NCI-H748 treated with DMSO at 0.1 percent for 48 hours (cell line): ENCODE measurements at regions not wholly inside any gene's neighbourhood (a gene's known extent, or its start where the extent isn't known, plus 50 kb on each side); places are given as distances from the start of the nearest gene placed in this dataset.

Experiments used
- DNase-seq: peaks from one replicate; lab custom pipeline; 2025; lab: John Stamatoyannopoulos, UW

DNA sequence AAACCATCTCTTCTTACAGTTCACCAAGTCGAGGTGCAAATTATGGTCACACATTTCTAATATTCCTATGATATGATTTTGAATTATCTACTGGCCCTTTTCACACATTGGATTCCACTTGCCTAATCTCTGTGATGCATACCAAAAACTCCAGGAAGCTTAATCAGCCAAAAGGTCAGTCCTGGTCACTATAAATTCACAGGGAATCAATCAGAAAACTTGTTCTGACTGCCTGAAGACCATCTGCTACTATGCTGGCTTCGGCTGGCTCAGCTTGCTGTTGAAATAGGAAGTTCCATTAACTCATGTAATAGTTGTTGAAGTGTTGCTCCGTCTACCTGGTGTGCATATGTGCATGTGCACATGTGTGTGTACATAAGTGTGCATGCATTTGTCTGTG is 142.8 kb upstream of the FLRT2 start:
- no peak for DNase-seq

DNA sequence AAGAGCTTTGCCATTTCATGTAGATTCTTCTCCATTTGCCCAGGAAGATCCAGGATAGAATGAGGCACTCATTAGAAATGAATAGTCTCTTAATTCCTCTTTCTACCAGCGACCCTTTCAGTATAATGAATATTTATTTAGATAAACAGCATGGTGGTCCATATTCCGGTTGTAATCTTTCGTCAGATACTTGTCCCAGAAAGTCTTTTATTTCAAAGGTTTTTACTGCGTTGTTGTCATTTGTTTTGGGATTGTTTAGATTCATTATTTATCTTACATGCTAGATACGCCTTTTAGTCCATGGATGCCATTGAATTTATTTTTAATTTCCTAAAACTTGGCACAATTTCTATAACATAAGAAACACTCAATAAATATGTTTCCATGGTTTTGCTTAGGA is 139.7 kb upstream of the FLRT2 start:
- no peak for DNase-seq

DNA sequence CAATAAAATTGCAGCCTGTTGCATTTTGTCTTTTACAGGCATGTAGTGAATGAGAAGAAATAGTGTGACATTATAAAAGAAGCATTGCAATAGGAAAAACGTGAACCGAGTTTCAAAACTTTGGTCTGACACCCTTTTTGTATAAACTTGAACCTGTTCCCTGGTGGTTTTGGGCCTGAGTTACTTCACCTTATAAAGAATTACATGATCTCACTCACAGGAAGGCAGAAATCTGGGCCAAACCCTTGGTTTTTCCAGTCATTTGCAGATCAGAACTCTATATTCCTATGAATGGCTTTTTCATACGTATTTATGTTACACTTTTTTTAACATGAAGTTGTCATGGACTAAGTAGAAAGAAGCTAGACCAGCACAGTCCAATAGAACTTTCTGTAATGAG is 138.5 kb upstream of the FLRT2 start:
- no peak for DNase-seq

DNA sequence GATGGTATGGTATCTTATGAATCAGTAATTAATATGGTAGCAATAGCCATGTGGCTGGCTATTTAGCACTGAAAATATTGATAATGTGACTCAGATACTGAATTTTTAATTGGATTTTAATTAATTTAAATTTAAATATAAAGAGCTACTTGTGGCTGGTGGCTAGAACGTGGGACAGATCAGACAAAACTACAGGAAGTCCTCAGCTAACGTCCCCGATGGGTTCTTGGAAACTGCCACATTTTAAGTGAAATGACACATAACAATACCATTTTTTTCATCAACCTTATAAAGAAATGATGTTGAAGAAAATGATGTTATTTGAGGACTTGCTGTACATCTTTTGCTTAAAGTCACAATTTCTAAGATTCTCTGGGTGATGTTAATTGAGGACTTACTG is 138.1 kb upstream of the FLRT2 start:
- DNase-seq, result no peak

DNA sequence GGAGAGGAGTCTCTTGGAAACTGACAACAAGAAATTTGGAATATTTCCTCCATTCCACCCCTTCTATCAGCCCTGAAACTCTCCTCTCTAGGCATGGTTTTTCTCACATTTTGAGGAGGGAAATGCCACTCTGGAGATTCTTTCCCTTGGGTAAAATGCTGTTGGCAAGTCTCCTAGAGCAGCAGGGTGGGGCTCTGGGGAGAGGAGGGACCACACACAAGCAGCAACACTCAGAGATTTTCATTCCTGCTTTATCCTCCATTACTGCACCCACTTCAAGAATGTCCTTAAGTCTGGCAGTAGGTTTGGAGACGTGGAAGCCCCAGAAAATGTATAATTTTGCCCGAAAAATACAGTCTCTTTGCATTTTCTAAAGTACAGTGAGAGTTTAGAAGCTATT is 130.8 kb upstream of the FLRT2 start:
- DNase-seq, result no peak

DNA sequence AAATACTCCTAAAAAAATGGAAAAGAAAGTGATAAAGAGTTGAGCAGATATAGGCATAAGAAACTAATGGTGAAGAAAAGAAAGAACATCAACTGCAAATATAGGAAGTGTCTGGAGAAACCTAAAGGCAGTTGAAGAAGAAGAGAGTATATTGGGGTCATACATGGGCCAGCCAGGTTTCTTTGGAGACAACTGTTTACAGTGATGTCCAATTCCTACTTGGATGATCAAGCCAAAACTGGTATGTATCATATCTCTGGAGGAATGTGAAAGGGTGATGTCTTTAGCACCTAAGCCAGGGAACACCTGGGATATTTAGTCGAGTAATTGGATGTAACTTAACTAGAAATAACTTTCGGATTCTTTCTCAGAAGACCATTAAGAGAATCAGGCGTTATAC is 129.3 kb upstream of the FLRT2 start:
- no peak for DNase-seq

DNA sequence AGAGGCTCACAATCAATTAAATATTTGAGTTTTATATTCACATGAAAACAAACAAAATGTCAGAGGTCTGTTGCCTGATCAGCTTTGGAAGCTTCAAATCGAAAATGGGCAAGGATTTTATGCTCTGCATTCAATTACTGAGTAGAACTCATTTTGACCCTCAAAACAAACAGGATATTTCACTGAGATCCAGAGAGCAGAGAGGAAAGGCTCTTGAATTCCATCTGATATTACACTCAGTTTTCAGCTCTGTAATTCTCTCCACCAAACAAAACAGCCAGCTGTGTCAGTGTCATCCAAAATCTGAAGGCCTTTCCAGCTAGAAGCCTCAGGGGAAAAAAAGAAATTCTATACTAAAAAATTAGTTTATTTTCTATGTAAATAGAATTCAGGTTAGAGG is 128.6 kb upstream of the FLRT2 start:
- no peak for DNase-seq

DNA sequence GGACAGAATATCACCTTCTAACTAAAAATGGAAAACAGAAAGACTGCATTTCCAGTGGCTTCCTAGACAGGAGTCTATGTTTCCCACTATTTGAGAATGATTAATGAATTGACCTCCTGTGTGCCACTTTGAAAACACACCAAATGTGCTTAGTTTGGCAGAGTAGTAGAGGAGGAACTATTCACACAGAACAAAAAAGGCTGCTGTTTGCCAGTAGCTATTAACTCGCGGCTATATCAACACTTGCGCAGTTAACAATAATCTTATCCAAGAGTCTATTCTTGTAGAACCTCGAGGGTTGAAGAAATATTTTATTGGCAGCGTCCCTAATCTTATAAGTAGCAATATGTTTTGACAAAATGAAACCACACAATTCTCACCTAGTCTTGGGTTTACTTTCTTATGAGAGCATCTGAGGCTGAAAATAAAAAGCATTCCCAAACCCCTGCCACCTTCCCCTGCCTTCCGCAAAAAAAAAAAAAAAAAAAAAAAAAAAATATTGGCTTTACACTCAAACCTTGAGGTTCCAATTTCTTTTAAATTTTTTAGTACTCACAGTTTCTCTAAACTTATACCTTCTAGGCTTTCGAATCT is 127.3 kb upstream of the FLRT2 start:
- DNase-seq, result peak; percentile 32

DNA sequence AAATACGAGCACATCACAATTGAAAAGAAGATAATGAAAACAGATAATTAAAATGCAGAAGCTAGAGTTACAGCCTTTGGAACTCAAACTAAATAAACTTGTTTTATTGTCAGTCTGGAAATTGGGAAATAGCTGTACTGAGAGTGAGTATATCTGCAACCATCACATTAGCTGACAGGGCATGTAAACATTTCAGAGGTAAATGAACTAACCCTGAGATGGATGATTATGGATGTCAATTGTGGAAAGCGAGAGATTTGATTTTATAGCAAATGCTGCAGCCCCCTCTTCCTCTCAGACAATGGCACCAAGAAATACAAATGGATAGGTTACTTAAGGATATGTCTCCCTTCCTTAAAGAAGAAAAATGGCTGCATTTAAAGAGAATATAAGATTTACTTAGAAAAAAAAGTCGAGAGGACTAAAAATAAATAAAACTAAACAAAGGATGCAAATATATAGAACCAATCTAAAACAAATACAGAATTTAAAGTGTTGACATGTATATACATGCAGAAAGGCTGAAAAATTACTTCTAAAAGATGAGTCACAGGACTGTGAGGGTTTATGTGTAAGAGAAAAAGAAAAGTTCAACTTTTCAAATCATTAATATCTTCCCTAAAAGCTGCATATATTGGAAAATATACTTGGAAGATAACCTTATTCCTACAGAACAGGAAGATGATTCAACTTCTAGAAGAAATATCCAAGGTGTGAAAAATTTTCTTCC is 120.3 kb upstream of the FLRT2 start:
- DNase-seq, result no peak

DNA sequence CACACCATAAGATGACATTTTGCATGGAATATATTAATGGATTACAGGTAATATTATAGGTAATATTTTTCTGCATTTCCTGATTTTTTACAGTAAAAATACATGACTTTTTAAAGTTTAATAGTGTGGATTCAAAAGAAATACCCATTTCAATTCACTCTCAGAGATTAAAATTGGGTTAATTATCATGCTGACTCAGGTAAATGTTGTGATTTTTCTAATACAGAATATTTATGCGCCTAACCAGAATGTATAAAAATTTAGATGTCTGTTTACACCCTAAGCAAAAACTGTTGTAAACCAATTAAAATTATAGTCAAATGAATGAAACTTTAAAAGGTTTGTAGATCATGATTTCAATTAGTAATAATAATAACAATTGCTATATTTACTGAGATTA is 117.2 kb upstream of the FLRT2 start:
- no peak for DNase-seq

DNA sequence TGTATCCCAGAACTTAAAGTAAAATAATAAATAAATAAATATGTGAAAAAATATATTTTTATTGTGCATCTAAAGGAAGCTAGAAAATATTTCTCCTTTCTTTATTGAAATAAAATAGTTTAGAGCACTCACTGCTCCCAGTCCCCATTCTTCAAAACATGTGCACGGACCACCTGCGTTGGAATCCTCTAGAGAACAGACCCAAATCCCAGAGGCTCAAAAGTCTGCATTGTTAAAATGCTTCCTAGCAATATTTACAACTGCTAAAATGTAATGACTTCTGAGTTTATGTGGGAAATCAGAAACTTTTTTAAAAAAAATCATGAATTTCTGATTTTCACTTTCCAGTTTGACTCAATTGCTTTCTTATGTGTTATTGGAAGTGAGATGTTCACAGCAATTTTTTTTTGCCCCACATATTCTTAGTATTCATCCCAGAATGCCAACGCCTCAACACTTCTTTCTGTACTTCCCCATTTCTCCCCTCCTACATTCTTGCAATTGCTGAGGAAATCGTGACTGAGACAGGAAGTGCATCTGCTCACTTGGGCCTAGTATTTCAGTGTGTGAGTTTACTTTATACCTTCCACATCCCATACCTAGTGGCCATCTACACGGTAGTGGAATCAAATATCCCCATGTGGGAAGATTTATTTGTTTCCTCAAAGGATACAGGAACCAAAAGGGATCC is 116.0 kb upstream of the FLRT2 start:
- no peak for DNase-seq

DNA sequence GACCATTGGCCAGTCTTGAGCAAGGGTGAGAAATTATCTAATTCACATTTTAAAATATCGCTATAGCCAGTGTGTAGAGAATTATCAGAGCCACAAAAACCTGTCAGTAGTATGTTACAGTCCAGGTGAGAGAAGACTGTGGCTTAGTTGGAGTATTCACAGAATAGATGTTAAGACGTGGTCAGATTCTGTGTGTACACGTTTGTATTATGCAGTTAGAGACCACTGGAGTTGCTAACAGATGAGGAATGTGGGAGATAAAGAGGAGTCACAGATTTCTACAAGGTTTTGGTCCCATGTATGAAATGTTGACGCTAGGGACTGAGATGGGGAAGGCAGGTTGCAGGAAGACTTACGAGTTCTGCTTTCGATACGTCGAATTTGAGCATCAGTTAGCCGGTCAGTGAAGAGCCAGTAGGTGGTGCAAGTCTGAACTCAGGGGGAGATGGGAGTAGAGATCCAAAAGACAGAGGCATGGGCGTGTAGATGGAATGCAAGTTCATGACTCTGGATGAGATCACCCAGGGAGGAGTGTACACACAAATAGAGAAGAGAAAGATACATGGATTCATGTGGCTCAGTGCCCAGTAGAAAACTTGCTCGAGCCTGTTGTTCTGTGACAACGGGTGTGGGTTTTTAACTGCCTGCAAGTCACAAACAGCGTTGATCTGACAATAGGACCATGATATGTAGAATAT is 114.8 kb upstream of the FLRT2 start:
- DNase-seq, result peak; percentile 23

DNA sequence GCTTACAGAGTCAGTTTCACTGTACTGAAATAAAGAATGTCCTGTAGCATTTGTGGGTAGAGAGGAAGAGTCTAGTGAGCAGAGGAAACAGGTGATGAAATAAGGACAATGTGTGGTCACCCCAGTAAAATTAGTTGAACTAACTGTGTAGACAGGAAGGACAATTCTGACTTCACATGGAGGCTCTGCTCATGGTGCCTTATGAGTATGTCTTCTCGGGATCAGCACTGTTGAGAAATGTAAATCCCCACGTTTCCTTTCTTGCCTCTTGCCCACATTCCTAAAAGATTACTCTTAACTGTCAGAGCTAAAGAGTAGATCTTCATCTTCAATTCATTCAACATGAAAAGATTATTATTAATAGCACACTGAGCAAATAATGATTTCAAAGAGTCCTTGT is 113.2 kb upstream of the FLRT2 start:
- no peak for DNase-seq

DNA sequence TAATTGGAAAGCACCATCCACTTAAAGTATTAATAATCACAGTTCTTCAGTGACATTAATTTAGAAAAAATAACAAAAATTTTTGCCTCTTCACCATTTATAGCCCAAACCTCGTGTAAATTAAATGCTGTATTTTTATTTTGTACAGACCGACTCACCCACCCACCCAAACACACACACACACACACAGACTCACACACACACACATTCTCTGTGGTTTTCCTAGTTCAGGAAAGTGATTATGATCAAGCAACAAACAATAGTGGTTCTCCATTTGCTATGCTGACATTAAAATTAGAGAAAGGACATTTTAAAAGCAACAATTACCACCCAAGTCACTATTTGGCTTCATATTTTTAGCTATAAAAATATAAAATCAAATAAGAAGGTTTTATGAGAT is 112.5 kb upstream of the FLRT2 start:
- no peak for DNase-seq

DNA sequence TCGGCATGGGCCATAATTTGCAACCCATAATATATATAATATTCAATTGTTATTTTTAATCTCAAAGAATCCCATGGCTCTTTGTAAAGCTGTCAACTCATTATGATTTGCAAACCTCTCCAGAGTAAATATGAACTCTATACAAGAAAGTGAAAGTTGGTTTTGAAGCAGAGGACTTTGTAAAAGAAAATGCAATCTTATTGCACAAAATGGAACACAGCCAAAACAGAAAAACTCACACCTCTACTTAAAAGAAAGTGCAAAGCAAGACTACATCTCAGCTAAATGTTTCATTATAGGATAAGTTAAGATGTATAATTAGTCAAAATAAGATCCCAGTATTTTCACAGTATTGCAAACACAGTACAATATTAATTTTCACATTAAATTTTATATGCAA is 111.2 kb upstream of the FLRT2 start:
- DNase-seq, result no peak

DNA sequence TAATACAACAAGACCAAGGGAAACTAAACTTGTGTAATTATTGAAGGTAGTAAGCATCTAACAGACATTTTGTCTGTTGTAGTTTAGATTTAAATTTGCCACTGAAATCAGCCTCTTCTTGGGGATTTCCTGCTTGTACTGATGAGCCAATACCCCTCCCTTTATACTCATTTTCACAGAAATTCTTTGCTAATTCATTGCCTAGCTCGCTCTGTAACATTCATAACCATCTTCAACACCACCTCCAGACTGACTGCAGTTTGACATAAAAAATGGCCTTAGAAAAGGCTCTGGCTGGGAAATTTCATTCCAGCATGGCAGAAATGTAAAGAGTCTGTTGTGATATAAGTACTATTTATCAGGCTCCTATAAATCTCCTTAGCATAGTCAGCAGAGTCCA is 109.7 kb upstream of the FLRT2 start:
- DNase-seq, result no peak

DNA sequence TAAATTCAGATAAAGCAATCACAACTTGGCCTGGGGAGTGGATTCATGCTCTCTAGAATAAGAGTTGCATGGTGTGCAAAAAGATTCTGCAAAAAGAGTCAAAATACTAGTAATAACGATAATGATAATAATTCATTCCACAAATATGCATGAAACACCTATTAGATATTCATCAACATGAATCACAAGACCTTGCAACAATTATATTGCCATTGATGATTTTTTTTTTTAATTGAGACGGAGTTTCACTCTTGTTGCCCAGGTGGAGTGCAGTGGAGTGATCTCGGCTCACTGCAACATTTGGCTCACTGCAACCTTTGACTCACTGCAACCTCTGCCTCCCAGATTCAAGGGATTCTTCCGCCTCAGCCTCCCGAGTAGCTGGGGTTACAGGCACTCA is 109.2 kb upstream of the FLRT2 start:
- no peak for DNase-seq

DNA sequence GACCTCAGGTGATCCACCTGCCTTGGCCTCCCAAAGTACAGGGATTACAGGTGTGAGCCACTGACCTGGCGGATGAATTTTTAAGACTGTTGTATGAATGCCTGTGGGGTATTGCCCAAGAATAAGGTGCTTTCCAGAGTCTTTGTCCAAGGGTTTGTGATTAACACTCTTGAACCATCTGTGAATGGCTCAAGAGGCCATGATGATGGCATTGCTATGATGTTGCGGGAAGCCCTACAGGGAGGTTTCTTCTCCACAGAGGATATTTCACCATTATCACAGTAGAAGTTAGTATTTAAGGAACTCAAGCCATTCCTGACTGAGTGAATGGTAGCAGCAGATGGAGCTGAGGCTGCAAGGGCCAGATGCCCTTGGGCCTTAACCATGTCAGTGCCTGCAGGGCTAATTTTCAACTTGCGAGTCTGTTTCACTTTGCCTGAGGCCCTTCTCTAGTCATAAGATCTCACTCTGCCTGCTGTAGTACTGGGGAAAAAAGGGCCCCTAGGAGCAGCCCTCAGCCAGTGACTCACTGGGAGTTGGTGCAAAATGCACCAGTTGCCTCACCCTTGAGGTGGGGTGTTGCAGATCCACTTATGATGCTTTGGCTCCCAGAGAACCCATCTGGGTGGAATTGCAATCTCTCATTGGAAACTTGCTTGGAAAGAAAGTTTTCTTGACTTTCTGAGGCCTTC is 108.6 kb upstream of the FLRT2 start:
- DNase-seq, result no peak

DNA sequence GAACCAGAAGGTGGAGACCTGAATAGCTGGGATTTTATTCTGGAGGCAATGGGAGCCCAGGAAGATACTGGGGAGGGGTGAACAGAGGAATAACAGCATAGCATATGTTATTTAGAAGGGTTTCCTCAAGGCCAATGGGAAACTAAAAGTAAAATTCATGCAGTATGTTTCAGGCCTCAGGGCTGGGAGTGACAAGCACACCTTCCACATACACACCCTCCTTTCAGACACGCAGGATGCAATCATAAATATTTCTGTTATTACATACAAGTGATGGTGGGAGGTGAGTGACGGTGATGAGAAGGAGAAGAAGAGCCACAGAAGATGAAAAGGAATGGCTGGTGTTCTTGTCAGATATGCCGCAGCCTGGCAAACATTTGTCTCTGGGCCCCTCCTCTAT is 106.1 kb upstream of the FLRT2 start:
- no peak for DNase-seq

DNA sequence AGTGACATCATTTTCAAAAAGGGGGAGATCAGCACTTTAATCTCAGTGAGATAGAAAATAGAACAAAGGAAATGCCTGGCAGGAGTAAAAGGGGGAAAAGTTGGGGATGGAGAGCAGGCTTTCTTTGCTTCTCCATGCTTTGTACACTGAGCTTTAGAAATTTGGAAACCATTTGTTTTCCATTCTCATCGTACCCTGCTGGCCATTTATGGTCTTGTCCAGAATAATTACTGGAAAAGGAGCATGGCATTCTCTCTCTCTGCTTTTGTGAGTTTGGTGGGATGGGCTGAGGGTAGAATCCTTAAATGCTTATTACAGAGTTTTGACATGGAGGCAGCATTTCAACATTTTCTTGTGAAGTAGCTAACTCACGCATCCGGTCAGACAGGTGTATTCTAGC is 104.4 kb upstream of the FLRT2 start:
- no peak for DNase-seq

DNA sequence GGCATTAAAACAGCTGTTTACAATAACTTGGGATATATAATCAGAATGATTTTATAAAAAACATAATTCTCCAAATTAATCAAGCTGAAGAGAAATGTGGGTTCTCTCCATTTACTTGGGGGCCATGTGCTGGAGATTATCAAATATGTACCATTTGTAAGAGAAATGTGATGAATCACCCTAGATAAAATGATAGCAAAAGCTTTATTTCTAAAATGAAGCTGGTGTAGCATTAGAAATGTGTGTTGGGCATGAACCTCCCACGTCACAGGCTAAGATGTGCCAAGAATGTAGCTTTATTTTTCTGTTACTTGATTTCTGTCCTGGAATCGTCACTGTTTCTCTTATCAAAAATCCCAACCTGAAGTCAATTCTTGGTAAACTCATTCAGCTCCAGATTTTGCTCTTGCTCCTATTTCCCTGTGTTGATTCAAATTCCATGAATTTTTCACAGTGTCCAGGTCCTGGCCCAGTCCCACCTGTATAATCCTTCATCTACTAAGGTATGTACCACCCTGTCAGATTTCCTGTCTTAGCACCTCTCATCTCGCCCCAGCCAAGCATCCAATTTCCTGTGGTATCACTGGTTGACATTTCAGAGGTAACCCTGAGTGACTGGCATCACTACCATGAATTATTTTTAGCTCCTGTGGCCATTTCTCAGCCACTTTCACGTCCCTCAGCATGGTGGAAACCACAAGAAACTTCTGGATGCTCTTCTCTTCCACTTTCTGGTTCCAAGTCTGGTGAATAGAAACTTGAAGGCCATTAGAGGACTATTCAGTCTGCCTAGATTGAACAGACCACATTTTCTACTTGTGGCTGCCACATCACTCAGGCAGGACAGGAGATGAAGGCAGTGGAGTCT is 103.6 kb upstream of the FLRT2 start:
- DNase-seq, result no peak
